Breast epithelium (tissue), 3 donors: ENCODE measurements at regions not wholly inside any gene's neighbourhood (a gene's known extent, or its start where the extent isn't known, plus 50 kb on each side); places are given as distances from the start of the nearest gene placed in this dataset.

Experiments used
- POLR2A ChIP-seq: fragments of 450-650 bp; IDR thresholded peaks from one replicate; pipeline ENCODE4 v1.6.1; 2016; ENCODE audit warnings: antibody characterized with exemption, mild to moderate bottlenecking, moderate library complexity
- POLR2AphosphoS5 ChIP-seq, 3 donors: sonication (generic); formaldehyde crosslinking; IDR thresholded peaks; one replicate each; pipeline ENCODE4 v1.6.1; 2017; ENCODE audit warnings: antibody characterized with exemption in 3 of 3

GRCh38 chr11:37002831-37003230 is 404.8 kb upstream of the RAG2 start:
- TF ChIP-seq POLR2AphosphoS5 (IDR thresholded peaks at IDR 0.05) (no peak), POLR2A (no peak)
